ACHN (cell line): ENCODE measurements at regions not wholly inside any gene's neighbourhood (a gene's known extent, or its start where the extent isn't known, plus 50 kb on each side); places are given as distances from the start of the nearest gene placed in this dataset.

Source experiments
- DNase-seq: peaks from one replicate; pipeline ENCODE4 v3.0.0-alpha.2; 2015
- in situ Hi-C: cut with HindIII; loops from 2 replicates; pipeline ENCODE4 v1.10.0; 2017; ENCODE audit warnings: low sequenced_read_pairs, low pct_ligation_motif_present, low pct_unique_long_range_greater_than_20kb

DNA sequence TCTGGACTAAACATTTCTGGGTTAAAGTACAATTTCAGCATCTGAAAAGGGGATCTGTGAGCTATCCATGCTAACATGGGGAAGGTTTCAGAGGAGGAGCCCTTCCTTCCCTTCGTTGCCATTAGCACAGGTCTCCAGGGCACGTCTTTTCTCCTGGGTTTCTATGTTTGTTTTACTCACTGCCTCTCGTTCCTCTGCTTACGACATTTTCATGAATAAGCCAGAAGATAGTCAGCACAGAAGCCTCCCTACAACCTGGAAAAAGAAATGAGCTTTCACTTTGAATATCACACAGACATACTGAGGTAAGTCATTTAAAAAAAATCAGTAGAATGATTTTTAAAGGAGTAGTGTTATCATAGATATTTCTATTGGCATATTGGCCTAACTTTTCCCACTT, 117.2 kb upstream of the KCNMB2 start:
- peak; percentile 25 for DNase-seq
- in situ Hi-C loops: no loop called here

GRCh38 chr3:178420033-178420432, 116.2 kb upstream of the KCNMB2 start:
- in situ Hi-C loops: no loop called here

DNA sequence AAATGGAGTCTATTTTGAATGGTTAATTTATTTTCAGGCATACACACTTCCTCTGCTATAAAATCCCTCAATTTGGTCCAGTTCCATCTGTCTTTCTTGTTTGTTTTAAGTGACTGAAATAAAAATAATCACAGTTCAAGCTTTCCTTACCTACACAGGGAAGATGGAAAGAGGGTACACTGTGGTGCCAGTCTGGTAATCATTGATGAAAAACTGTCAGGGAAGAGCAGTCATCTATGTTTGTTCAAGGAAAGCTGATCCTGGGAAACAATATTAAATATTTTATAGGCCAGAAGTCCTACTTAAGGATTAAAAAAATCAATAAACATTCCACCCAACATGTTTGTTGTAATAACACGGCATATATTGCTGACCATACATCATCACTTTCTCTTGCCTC, 115.2 kb upstream of the KCNMB2 start:
- peak; percentile 34 for DNase-seq

More at GRCh38 chr3:178420033-178420432, 116.2 kb upstream of the KCNMB2 start:
- no peak for DNase-seq

DNA sequence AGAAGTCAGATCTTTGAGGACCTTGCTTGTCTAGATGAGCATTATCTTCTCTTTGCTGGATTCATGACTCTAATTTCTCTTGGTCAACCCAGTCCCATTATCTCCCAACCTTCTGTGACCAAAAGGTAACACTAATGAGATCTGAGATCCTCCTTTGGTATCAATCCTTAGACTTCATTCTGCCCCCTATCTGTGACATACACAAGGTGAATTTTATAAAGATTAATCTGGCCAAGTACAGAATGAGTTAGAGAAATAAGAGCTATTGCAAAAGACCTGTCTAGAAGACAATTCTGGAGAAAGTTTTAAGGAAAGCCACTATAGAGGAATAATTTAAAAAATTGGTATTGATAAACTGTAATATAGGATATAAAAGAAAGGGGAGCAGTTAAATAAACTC, 113.8 kb upstream of the KCNMB2 start:
- DNase-seq: peak; percentile 13
- in situ Hi-C loops: no loop called here

More for the DNA sequence above, 115.2 kb upstream of the KCNMB2 start:
- in situ Hi-C loops: no loop called here

DNA sequence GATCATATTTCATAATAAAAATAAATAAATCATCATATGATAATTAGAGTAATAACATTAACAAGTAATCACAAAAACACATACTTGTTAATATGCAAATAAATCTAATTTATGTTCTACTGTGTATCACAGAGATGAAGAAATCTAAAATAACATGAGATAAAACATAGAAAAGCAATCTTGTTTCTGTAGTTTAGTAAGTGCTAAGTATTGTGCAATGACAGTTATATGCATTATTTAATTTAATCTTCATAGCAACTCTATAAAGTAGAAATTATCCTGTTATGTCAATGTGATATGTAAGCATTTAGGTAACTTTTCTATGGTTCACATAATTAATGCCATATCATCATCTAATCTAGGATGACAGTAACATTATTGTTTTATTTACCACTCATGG, 108.2 kb upstream of the KCNMB2 start:
- in situ Hi-C loops: no loop called here
- DNase-seq: no peak

- DNase-seq: no peak
- in situ Hi-C loops: no loop called here
These were observed 101.9 kb upstream of the KCNMB2 start for GRCh38 chr3:178434206-178434805.

- in situ Hi-C loops: no loop called here
- DNase-seq: no peak
These were observed 100.7 kb upstream of the KCNMB2 start for GRCh38 chr3:178435575-178435974.

DNA sequence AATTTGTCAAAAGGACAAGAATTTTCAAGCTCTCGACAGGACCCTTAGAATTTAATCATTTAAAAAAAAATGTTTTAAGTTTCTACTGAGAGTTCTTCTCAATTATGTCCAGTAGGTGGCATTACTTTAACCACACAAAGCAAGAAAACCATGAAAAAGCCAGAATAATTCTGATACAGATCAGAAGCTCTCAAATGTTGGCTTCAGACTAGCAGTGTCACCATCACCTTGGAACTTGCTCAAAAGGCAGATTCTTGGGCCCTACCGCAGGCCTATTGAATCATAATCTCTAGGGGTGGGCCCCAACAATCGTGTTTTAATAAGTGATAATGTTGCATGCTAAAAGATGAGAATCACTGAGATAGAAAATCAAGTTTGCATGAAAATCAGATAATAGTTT, 99.5 kb upstream of the KCNMB2 start:
- peak; percentile 39 for DNase-seq
- in situ Hi-C loops: no loop called here

DNA sequence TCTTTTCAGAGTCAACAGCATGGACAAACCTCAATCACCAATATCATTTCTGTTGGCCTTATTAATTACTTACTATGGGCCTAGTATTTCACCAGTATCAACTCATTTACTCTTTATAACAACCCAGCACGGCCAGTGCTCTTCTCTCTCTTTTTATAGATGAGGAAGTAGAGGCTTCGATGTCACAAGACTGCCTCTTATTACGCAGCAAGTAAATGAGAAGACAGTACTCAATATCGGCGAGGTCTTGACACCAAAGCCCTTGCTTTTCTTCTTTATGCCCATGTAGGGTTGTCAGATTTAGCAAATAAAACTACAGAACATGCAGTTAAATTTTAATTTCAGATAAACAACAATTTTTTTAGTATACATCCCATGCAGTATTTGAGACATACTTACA, 99.0 kb upstream of the KCNMB2 start:
- in situ Hi-C loops: no loop called here
- DNase-seq: no peak

DNA sequence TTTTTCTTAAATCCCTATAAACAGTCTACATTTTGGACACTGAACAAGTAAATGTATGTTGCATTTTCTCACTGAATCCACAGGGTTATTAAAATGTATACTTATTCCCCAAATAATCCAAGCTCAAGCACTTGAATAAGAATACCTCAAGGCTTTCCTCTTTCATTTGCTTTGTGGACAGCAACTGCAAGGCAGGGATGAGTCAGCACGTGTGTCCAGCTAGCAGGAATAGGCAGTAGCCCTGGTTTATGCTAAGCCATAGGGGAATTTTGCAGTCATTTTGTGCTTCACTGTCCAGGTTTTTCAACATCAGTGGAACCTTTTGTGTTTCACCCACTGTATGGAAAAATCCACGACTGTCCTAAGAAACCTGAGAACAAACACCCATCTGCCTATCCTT, 96.7 kb upstream of the KCNMB2 start:
- DNase-seq: peak; percentile 35
- in situ Hi-C loops: no loop called here

DNA sequence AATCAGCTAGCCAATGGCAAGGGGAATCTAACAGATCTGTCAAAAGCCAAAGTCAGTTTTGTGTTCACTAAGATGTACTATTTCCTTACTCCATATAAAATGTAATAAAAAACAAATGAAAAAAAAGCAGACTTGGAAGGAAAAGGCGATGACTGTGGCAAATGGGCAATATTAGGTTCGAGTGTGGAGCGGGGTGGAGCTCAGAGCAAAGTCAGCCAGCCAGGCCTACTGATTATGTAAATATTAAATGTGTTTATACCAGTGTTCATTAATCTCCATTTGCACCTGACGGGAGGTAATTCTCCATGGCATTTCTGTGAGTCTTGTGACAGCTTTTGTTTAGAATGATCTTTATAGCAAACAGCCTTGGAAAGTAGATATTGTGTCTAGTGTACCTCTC, 96.2 kb upstream of the KCNMB2 start:
- in situ Hi-C loops: no loop called here
- DNase-seq: no peak

- DNase-seq: peak; percentile 5
These were observed 92.6 kb upstream of the KCNMB2 start for GRCh38 chr3:178443634-178444033.

DNA sequence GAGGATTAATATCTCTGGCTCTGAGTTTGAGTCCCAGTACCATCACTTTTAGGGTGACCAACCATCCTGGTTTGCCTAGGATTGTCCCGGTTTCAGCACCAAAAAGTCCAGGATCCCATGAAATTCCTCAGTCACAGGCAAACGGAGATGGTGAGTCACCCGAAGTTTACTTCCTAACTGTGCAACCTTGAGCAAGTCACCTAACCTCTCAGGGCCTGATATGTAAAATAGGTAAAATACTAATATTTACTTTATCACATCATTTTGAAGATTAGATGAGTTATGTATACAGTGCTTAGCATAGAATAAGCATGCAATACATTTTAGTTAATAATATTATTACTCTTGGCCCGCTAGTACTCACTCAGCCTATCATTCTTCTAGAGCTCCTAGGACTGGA, 91.1 kb upstream of the KCNMB2 start:
- no peak for DNase-seq
- in situ Hi-C loops: no loop called here

More at GRCh38 chr3:178443634-178444033, 92.6 kb upstream of the KCNMB2 start:
- in situ Hi-C loops: no loop called here

GRCh38 chr3:178446059-178446458, 90.2 kb upstream of the KCNMB2 start:
- in situ Hi-C loops: no loop called here
- no peak for DNase-seq

GRCh38 chr3:178450476-178450875, 85.8 kb upstream of the KCNMB2 start:
- in situ Hi-C loops: no loop called here
- DNase-seq: no peak

DNA sequence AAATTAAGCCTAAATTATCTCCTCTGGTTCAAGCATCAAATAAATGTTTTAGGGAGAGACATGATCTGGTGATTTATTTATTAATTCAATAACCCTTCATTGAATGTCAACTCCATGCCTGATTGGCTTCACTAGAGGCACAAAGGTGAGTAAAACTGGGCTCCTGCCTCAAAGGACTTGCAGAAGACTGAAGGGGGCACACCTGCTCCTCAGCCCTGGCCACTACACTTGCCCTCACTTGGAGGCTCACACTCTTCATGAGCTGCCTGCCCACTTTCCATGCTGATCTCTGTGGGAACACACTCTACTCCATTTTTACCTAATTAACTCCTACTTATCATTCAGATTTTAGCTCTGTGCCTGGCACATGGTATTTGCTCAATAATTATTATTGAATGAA, 84.4 kb upstream of the KCNMB2 start:
- no peak for DNase-seq
- in situ Hi-C loops: no loop called here

DNA sequence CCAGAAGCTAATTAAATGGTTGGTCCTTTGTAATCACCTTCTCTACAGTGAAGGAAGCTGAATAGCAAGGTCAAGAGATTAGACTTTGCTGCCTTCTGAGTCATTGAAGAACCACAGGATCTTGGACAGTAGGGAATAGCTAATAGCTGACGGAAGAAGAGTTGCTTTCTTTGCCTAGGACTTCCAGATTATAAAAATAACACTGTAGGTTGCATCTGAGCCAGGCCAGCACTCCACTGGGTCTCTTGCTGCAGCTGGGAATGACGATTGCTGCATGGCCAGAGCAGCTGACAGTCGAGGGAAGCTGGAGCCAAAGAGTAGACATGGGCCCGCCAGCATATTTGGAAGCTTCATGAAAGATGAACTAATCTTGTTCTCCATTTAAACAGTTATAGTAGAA, 81.5 kb upstream of the KCNMB2 start:
- in situ Hi-C loops: no loop called here
- no peak for DNase-seq

DNA sequence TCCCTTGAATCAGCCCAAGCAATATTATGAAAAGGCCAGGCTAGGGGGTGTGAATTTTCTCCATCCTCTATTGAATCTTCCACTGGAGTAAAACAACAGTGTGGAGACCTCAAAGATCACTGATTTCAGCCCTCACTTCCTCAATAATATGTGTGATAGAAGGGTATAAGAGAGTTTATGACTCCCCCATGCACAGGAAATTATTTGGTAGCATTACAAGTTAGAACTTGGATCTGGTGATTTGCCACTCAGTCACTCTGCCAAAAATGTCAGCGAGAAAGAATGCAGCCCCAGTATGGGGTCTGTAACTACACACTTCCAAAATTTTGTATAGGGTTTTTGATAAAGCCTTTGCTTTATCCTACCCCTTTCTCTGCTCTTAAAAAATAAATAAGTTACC, 81.0 kb upstream of the KCNMB2 start:
- no peak for DNase-seq

GRCh38 chr3:178455946-178456345, 80.3 kb upstream of the KCNMB2 start:
- DNase-seq: no peak
- in situ Hi-C loops: no loop called here

More for the DNA sequence above, 81.0 kb upstream of the KCNMB2 start:
- in situ Hi-C loops: no loop called here

DNA sequence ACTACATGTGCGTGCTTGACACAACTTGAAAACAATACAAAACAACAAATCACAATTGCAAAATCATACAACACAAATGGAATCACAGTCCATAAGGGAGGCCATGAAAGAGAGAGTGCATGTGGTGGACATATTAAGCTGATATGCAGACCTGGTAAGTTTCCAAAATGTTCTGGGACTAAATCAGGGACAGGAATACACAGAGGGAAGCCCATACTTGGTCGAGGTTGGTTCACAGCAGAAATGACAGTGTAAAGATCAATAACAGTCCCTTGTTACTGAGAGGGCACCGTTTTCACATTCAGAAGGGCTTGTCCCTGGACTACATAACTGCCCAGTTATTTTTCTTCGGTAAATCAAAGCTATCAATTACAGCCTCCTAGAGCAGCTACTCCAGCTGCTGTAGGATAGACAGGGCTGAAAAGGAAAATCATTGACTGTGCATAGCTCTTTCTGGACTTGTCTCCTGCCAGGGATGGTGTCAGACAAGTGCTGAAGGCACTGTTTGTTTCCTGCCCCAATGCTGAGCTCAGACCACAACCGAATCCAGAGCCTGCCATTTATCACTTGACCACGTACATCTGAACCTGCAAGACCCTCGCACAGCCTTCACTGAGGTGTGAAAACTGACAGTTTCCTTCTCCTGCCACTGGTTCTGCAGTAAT, 79.5 kb upstream of the KCNMB2 start:
- DNase-seq: no peak
- in situ Hi-C loops: no loop called here
